Esophagus squamous epithelium (tissue), 4 donors: ENCODE measurements at regions not wholly inside any gene's neighbourhood (a gene's known extent, or its start where the extent isn't known, plus 50 kb on each side); places are given as distances from the start of the nearest gene placed in this dataset.
"Not testable (repeated sequence)": the region's sequence is repeated elsewhere in the genome, so short reads cannot be mapped to it uniquely, and the experiment has no call there.

Experiments used
- CTCF ChIP-seq, 6 experiments: fragments of 450-650 bp in 4 of 6; fragments of 200-600 bp in 2 of 6; sonication (generic) in 2 of 6; IDR thresholded peaks; one replicate each; pipeline ENCODE4 v1.5.1; 2016 to 2019; ENCODE audit warnings: antibody characterized with exemption in 6 of 6, mild to moderate bottlenecking in 4 of 6, moderate library complexity in 4 of 6
- POLR2A ChIP-seq, 4 donors: fragments of 450-650 bp; IDR thresholded peaks; one replicate each; pipeline ENCODE4 v1.6.1; 2017; ENCODE audit warnings: antibody characterized with exemption in 4 of 4, mild to moderate bottlenecking in 4 of 4, moderate library complexity in 3 of 4

GRCh38 chr16:85533593-85533992, 79.5 kb upstream of the GSE1 start:
- TF ChIP-seq CTCF, POLR2A (IDR thresholded peaks at IDR 0.05): not testable (repeated sequence)
